Tibial nerve (tissue), 4 donors: ENCODE measurements at regions not wholly inside any gene's neighbourhood (a gene's known extent, or its start where the extent isn't known, plus 50 kb on each side); places are given as distances from the start of the nearest gene placed in this dataset.

ENCODE experiments used
- CTCF ChIP-seq, 5 experiments: fragments of 200-600 bp in 3 of 5; fragments of 450-650 bp in 2 of 5; sonication (generic) in 3 of 5; IDR thresholded peaks; one replicate each; pipeline ENCODE4 v1.5.1; 2016 to 2019; ENCODE audit warnings: antibody characterized with exemption in 5 of 5, mild to moderate bottlenecking in 3 of 5, moderate library complexity in 2 of 5
- EP300 ChIP-seq, 2 donors: sonication (generic); formaldehyde crosslinking; IDR thresholded peaks; one replicate each; pipeline ENCODE4 v1.6.1; 2017; ENCODE audit warnings: antibody characterized with exemption in 2 of 2, mild to moderate bottlenecking in 1 of 2
- POLR2A ChIP-seq, 2 donors: fragments of 450-650 bp; IDR thresholded peaks; one replicate each; pipeline ENCODE4 v1.6.1; 2017; ENCODE audit warnings: antibody characterized with exemption in 2 of 2, mild to moderate bottlenecking in 2 of 2, moderate library complexity in 2 of 2

- no peak for TF ChIP-seq CTCF (IDR thresholded peaks at IDR 0.05)
- no peak for TF ChIP-seq POLR2A (IDR thresholded peaks at IDR 0.05)
- no peak for TF ChIP-seq EP300 (IDR thresholded peaks at IDR 0.05)
Observed at GRCh38 chr11:109135627-109136026, 286.4 kb upstream of the C11orf87 start.
